Ishikawa (cell line): ENCODE measurements at regions not wholly inside any gene's neighbourhood (a gene's known extent, or its start where the extent isn't known, plus 50 kb on each side); places are given as distances from the start of the nearest gene placed in this dataset.

Source experiments
- CREB1 ChIP-seq: IDR thresholded peaks from 2 replicates; pipeline ENCODE4 v1.6.1; 2012; ENCODE audit warnings: low read depth
- EP300 ChIP-seq: IDR thresholded peaks from 2 replicates; pipeline ENCODE4 v1.6.1; 2012; ENCODE audit warnings: borderline replicate concordance
- FOXM1 ChIP-seq: IDR thresholded peaks from 2 replicates; pipeline ENCODE4 v1.6.1; 2012; ENCODE audit warnings: low read depth, borderline replicate concordance
- MAX ChIP-seq: IDR thresholded peaks from 2 replicates; pipeline ENCODE4 v1.6.1; 2012
- NFIC ChIP-seq: IDR thresholded peaks from 2 replicates; pipeline ENCODE4 v1.6.1; 2012
- REST ChIP-seq: IDR thresholded peaks from 2 replicates; pipeline ENCODE4 v1.6.1; 2012; ENCODE audit warnings: low read depth, mild to moderate bottlenecking
- TAF1 ChIP-seq: IDR thresholded peaks from 2 replicates; pipeline ENCODE4 v1.6.1; 2012; ENCODE audit warnings: low read depth, mild to moderate bottlenecking
- TEAD4 ChIP-seq: IDR thresholded peaks from 2 replicates; pipeline ENCODE4 v1.6.1; 2012
- USF1 ChIP-seq: IDR thresholded peaks from 2 replicates; pipeline ENCODE4 v1.6.1; 2012
- YY1 ChIP-seq: IDR thresholded peaks from 2 replicates; pipeline ENCODE4 v1.6.1; 2012; ENCODE audit warnings: low read depth

GRCh38 chr3:102224171-102224570 is 210.6 kb upstream of the ZPLD1 start:
- TF ChIP-seq EP300 (no peak), FOXM1 (no peak), MAX (no peak), NFIC (no peak), TEAD4 (no peak), CREB1 (no peak), REST (no peak), TAF1 (no peak), USF1 (no peak), YY1 (no peak)
